ENCODE measurements at regions not wholly inside any gene's neighbourhood (a gene's known extent, or its start where the extent isn't known, plus 50 kb on each side); places are given as distances from the start of the nearest gene placed in this dataset.
"Not testable (repeated sequence)": the region's sequence is repeated elsewhere in the genome, so short reads cannot be mapped to it uniquely, and the experiment has no call there.

DNA sequence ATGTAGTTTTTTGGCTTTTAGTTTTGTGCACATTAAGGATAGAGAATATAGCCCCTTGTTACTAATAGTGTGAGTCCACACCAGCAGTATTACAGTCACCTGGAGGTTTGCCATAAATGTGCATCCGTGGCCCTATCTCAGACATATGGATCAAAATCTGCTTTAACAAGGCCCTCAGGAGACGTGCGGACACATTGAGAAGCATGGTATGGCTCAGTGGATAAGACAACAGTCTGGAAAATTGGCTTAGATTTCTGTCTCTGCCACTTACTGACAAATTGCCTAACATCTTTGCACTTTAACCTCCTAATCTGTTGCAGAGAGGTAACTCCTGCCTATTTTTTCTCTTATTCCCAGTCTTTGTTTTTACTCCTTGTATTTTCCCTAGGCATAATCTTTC lies 307.2 kb upstream of the DLGAP1 start:
- no peak for DNase-seq (ENCODE audit: low spot score)

DNA sequence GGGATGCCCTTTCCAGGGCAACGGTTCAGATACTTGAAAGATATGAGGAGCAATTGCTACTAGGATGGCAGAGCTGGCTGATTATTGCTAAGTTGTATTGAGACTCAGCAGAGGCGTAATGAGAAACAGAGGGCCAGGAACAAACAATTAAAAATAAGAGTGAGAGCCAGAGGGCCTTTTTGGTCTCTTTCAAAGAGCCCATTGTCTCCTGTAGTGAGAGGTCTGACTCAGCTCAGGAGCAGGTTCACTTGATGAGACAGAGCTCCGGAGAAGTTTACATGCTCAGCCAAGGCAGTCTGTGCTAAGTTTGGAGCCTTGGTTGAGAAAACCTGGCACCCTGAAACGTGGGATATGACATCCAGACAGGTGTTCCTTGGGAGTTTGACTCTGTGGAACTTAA lies 303.9 kb upstream of the DLGAP1 start:
- no peak for DNase-seq (ENCODE audit: low spot score)

DNA sequence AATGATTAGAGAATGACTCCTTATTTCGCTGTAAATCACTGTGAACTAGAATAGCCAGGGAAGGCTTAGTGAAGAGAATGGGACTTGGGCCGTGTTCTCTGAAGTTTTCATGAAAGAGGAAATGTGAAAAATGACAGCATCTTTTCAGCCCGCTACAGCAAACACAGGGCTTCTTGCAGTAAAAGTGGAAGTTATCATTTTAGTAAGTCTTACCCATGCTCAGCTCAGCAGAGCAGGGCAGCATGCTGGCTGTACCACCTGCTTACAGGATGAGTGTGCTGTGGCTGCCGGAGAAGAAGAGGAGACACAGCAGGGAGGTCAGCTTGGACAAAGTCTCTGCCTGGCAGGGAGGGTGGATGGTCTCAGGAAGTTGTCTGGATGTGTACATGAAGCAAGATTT lies 300.7 kb upstream of the DLGAP1 start:
- no peak for DNase-seq (ENCODE audit: low spot score)

DNA sequence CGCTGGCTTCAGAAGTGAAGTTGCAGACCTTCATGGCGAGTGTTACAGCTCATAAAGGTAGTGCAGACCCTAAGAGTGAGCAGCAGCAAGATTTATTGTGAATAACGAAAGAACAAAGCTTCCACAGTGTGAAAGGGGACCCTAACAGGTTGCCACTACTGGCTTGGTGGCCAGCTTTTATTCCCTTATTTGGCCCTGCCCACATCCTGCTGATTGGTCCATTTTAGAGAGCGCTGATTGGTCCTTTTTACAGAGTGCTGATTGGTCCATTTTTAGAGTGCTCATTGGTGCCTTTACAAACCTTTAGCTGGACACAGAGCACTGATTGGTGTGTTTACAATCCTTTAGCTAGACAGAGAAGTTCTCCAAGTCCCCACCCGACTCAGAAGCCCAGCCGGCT lies 298.0 kb upstream of the DLGAP1 start:
- DNase-seq (ENCODE audit: low spot score): not testable (repeated sequence)

DNA sequence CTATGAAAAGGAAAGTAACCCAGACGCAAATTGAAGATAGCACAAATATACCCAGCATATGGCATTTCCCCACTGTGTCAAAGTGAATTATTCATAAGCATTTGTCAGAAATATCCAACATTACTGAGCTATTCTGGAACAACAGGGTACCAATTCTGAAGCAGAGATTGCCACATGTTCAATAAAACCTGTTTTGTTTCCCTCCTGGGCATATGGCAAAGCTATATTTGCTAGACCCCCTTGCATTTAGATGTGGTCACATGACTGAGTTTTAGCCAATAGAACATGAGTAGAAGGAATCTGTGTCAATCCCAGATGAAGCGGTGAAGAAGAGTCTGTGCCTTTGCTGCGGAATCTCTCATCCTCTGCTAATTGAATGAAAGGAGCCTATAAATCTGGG lies 296.4 kb upstream of the DLGAP1 start:
- DNase-seq (ENCODE audit: low spot score): no peak

DNA sequence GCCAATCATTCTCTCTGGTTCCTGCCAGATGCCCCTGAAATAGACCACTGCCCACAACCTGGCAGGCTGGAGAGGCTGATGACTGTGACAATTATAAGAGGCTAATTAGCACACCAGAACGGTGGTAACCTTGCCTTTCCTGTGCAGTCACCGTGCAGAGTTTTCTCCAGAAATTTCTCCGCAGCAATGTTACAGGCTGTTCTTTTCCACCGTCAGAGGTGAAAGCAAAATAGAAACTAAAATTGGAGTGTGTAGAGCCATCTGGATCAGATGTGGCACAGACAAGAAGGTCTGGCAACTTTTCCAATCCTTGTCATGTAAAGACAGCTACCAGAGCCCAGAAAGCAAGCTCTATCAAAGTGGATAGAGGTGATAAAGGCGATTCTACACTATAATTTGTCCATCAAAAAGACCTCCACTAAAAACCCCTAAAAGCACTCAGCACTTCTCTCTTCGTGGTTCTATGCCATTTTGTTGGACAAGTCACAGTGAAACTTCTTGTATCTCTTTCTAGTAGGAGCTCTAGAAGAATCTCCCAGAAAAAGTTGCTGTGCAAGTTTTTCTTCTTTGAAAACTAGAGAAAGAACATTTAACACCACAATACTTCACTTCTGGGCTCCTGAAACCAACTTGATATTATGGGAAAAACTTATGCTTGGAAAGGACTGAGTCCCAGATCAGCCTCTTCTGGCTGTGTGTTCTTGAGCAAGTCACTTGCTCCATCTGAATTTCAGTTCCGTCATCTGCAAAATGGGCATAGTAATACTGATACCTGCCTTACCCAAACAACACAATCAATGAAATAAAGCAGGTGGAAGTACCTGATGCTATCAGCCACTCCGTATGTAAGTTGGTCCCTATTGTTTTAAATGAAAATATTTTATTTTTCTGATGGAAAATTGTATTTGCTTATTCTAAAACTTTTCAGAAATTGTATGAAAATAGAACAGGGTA lies 295.6 kb upstream of the DLGAP1 start:
- no peak for DNase-seq (ENCODE audit: low spot score)

DNA sequence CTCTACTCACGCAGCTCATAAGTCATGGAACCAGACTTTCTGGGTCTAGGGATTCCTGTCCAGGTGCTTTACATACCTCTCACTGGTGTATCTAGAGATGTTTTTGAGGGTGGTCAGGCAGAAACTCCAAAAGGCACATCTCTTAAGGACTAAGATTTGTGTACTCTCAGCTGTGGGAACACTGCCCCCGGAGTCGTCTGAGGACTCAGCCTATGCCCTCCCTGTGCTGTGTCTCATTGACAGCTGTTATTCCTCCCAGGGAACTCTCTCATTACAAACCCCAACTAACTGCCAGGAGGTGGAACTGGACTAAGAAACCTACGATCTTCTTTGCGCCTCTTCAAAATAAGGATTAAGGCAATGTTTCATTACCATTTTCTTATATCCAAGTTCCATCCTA lies 293.9 kb upstream of the DLGAP1 start:
- no peak for DNase-seq (ENCODE audit: low spot score)

DNA sequence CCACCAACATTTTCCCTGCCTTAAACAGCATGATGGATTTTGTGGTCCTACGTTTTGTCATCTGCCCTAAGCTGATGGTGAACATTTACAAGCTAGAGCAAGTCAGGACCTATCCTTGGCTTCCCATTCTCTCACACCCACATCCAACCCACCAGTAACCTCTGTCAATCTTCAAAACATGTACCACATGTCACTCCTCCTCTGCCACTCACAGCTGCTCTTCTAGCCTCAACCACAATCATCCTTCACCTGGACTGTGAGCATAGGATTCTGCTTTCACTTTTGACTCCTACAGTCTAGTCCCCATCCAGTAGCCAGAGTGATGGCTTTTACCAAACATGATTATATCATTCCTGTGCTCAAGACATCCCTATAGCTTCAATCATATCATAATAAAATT lies 279.8 kb upstream of the DLGAP1 start:
- DNase-seq (ENCODE audit: low spot score): no peak

DNA sequence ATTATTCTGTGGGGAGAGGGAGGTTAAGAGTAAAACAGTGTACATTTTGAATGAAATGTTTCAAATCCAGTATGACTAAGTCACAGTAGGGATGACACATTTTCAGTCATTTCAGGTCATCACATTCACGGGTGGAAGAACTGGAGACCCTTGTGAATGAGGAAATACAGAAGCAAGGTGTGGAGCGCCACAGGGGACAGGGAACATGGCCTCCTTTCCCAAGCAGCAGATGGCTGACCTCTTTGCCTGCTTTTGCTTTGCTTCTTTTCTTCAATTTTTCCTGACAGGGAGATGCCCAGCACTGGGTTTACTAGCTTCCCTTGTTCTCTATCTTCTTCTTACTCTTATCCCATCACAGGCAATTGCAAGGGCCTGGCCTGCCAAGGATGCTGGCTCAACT lies 278.9 kb upstream of the DLGAP1 start:
- no peak for DNase-seq (ENCODE audit: low spot score)

DNA sequence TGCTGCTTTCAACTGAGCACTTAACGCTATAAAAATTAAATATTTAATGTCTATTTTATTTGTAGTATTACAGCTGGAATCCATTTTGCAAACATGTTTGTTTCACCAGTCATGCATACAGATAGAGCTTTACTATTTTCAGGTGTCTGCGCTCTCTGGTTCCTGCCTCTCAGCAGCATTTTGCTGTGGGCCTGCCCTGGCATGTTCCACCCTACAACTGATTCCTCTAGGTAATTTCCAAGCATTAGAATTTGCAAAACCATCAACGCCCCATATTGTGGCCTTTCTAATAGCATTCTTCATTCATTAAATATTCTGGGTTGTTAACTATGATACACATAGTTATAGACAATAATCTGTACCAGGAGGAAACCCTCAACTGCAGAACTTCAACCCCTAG lies 266.4 kb upstream of the DLGAP1 start:
- no peak for DNase-seq (ENCODE audit: low spot score)

DNA sequence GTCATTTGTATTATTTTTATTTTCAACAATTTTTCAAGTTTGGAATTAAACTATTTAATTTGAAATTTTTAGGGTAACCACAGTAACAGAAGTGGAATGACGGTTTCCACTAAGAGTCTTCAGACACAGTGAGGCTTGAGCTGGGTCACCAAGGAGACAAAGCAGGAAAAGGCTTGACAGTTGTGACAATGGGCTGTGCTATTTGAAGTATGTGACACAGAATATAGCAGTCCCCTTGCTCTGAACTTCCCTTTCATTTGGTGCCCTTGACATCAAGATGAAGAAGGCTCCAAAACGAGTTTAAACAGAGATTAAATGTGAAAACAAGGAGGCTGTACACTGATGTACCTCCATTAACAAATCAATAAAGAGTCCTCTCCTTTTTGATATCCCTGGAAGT lies 265.4 kb upstream of the DLGAP1 start:
- no peak for DNase-seq (ENCODE audit: low spot score)

DNA sequence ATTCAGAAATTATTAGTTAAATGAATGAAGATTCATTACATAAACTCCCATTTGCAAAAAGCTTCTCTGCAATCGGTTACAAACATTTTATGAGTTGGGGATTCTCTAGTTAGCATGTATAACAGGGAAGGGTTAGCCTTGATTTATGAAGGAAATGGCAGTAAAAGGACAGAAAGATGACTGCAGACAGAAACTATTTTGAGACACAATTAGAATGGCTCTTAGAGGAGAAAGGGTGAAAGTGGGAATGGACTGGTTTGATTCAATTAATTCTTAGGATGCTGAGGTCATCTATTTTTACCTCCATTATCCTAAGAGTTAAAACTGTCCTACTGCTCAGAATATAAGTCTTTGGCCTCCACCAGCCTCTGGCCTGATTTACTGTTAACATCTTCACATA lies 250.8 kb upstream of the DLGAP1 start:
- DNase-seq (ENCODE audit: low spot score): no peak

DNA sequence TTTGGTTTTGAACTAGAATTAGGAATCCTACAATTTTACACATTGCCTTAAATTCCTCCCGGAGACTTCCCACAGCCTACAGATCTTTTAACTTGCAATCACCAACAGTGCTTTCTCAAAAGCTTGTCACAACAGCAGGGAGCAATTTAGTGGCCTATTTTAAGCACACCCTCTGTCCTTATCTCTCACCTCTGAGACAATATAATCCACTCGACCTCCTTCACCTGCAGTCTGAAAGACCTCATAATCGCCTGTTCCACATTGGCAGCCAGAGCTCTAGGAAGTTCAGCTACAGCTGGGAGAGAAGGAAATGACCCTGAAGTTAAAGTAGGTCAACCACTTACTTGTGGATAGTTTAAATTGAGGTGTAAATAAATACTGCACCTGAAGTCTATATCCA lies 249.7 kb upstream of the DLGAP1 start:
- DNase-seq (ENCODE audit: low spot score): no peak

DNA sequence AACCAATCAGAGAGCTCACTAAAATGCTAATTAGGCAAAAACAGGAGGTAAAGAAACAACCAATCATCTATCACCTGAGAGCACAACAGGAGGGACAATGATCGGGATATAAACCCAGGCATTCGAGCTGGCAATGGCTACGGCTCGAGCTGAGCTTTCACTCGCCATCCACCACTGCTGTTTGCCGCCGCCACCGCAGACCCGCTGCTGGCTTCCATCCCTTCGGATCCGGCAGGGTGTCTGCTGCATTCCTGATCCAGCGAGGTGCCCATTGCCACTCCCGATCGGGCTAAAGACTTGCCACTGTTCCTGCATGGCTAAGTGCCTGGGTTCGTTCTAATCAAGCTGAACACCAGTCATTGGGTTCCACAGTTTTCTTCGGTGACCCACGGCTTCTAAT lies 236.7 kb upstream of the DLGAP1 start:
- no peak for DNase-seq (ENCODE audit: low spot score)

DNA sequence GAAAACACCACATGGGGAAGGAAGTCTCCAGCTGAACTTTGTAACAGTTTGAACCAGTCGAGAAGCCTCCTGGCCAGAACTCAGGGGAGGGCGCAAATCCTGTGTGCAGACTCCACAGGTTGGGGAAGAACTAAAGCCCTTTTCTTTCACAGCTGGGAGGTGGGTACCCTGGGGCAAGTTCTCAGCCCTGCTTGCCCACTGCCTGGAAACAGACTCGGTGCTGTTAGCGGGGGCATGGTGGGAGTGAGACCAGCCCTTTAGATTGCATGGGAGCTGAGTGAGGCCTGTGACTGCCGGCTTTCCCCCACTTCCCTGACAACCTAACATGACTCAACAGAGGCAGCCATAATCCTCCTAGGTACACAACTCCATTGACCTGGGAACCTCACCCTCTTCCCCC lies 223.6 kb upstream of the DLGAP1 start:
- DNase-seq (ENCODE audit: low spot score): not testable (repeated sequence)

DNA sequence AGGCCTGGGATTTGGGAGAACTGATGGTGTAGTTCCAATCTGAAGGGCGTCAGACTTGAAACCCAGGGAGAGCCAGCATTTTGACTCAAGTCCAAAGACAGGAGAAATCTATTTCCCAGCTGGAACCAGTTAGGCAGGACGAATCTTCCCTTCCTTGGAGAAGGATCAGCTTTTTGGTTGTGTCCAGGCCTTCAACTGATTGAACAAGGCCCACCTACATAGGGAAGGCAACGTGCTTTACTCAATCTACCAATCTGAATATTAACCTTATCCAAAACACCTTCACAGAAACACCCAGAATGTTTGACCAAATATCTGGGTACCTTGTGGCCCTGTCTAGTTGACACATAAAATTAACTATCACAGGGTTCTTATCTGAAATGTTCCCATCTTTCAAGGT lies 221.9 kb upstream of the DLGAP1 start:
- DNase-seq (ENCODE audit: low spot score): no peak

DNA sequence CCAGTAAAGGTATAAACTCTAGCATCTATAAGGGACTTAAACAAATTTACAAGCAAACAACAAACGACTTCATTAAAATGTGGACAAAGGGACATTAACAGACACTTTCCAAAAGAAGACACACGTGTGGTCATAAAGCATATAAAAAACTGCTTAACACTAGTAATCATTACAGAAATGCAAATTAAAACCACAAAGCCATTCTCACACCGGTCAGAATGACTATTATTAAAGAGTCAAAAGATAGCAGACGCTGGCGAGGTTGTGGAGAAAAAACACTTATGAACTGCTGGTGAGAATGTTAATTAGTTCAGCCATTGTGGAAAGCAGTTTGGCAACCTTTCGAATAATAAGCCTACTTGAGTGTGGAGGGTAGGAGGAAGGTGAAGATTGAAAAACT lies 217.1 kb upstream of the DLGAP1 start:
- DNase-seq (ENCODE audit: low spot score): no peak

DNA sequence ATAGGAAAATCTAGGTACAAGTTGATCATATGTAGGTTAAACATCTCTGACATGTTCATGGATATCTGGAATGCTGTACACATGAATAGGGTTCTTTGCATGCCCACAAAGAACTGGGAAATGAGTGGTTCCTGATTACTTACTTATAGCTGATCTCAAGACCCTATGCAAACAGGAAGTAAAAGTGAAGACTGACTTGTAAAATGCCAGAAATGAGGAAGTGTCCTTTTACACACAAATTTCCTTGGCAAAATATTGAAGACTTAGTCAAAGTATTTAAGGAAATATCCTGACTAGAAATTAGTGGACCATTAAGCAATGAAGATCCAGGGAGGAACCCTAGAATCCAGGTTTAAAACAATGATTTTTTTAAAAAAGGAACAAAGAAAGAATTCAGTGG lies 203.7 kb upstream of the DLGAP1 start:
- DNase-seq (ENCODE audit: low spot score): no peak

DNA sequence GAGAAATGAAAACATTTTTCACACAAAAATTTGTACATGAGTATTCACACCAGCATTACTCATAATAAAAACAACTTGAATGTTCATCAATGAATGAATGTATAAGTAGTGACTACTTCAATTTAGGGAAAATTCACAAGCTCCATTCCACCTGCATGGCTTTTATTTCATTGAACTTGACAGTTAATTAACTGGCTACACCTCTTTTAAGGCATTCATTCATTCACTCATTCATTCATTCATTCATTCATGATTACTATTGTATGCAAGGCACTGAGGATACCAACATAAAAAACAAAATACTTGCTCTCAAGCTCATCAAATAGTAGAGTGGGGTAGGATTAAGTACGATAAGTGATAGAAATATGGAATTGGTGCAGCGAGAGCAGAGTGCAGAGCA lies 198.3 kb upstream of the DLGAP1 start:
- no peak for DNase-seq (ENCODE audit: low spot score)

DNA sequence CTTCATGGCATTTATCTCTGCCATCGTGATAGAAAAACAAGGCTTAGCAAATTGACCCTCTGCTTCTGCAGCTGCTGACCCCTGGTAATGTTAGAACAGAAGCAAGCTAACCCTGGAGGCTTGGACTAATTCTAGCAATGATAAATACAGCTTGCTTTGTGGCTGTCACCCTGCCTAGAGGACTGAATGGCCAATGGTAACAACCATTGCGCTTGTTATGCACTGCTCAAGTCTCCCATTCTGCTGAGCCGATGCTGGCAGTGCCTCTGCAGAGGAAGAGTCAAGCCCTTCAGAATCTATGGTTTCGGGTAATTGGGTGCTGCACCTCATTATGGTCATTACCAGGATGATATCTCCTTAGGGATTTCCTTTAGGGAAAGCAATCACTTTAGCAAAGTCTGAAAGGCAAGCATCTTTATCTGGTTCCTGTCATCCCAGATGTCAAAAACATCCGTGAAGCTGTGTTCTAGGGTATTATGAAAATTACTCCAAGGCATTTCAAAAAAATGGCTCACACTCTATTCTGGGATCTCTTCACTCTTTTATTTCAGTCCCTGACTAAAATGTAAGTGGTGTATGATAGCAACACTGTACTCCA lies 186.8 kb upstream of the DLGAP1 start:
- DNase-seq (ENCODE audit: low spot score): no peak

DNA sequence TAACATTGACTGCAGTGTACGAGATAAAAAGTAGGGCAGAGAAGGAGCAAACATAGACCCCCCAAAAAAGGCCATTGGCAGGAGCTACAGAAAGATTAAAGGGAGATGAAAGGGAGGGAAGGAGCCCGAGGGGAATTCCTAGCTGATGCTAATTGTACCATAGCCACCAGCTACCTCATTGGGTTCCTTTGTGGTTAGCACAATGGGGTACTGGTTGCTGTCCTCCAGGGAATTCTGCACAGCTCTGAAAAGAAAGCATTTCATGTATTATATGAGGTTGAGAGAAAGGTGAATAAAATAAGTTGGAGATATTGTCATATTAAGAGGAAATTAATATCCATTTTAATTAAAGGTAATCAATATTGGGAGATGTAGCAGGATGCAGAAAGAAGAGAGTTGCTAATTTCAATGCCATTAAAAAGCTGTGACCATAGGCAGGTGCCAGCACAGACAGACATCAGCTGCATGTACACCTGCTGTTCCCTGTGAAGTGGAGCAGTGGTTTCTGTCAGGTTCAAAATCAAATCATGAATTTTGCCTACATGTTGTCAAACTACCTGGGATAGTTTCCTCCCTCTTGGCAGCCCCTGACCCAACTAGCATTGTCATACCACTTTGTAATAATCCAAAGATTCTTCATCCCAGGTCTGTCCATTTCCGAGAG lies 185.4 kb upstream of the DLGAP1 start:
- no peak for DNase-seq (ENCODE audit: low spot score)

DNA sequence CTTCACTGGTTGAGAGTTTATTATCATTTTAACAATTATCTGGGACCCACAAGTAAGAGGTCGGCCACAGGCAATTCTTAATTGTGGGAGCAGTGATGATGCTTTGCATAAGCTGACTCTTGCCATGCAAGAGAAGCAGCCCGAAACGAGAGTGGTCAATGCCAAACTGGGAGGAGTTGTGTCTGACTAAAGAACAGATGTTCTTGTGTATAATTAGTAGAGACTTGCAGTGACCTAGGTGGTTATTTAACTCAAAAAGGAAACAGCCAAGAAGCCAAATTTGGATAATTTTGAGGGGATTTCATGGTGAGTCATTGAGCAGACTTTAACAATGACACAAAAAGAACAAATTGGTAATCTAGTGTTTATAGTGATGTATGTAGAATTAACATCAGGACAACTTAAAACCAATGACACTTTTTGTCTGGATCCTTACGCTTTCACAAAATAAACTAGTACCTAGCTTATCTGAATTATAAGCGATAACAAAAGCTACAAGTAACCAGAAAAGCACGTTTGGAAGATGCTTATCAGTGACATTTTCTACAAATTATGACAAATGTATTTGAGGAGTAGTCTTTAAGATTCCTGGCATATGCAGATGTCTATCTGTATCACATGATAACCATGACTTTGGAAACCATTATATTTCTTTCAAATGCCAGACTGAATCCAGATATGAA lies 184.7 kb upstream of the DLGAP1 start:
- no peak for DNase-seq (ENCODE audit: low spot score)

DNA sequence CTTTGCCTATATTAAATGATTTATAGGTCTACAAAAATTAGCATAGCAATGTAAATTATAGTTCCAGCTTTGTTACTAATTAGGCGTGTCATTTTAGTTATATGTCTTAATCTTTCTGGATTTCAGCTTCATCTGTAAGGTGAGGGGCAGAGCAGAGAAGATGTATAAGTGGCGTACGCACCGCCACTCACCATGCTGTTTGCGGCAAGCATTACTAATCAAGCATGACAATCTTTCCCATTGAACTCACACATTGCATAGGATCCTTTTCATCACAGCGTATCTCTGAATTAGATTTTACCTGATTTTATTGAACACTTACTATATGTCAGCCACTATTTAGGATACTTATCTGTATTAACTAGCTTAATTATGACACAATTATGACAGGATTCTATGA lies 183.6 kb upstream of the DLGAP1 start:
- no peak for DNase-seq (ENCODE audit: low spot score)
